ENCODE measurements at regions not wholly inside any gene's neighbourhood (a gene's known extent, or its start where the extent isn't known, plus 50 kb on each side); places are given as distances from the start of the nearest gene placed in this dataset.

GRCh38 chrX:98422536-98422935 is 1538.8 kb downstream of the RPA4 start:
- TF ChIP-seq CTCF (conservative IDR thresholded peaks at IDR 0.05; ENCODE audit: low read depth, low read length) (no peak), EZH2 (IDR thresholded peaks at IDR 0.05; ENCODE audit: low read length, unreplicated experiment) (no peak)
